Inferior parietal cortex (tissue), 1 donor: ENCODE measurements at regions not wholly inside any gene's neighbourhood (a gene's known extent, or its start where the extent isn't known, plus 50 kb on each side); places are given as distances from the start of the nearest gene placed in this dataset.

Source experiments
- DNase-seq: peaks from one replicate; pipeline ENCODE4 v3.0.0-alpha.2; 2016; ENCODE audit errors: extremely low spot score

DNA sequence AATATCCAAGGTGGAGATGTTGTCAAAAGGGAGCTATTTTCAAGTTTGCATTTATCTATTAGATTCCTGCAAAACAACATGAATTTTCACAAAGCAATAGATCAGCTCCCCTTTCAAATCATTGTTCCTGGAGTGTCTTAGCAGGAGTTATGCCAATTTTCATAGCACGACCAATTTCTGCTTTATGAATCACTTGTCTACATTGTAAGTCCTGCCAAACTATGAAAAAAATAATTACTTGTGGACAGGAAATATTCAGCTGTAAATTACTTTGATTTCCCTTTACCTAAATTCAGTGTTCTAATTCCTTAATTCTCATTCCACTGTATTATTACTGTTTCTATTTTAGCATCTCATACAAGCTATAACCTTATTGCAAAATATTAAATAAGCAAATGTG is 1289.6 kb downstream of the NSUN3 start:
- no peak for DNase-seq

DNA sequence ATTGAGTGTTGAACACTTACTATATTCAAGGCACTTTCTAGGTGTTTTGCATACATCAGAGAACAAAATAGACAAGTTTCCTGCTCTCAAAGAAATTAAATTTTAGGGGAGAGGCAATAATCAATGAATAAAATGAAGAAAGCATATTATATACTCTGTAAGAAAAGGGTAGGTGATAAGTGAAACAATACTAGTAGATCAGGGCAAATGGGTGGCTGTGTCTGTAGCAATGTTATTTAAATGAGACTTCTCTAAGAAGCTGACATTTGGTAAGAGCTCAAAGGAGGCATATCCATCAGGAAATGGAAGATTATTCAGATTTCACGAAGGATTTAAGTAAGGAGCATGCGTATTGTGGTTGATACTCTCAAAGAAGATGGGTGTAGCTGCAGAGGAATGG is 1291.6 kb downstream of the NSUN3 start:
- no peak for DNase-seq

DNA sequence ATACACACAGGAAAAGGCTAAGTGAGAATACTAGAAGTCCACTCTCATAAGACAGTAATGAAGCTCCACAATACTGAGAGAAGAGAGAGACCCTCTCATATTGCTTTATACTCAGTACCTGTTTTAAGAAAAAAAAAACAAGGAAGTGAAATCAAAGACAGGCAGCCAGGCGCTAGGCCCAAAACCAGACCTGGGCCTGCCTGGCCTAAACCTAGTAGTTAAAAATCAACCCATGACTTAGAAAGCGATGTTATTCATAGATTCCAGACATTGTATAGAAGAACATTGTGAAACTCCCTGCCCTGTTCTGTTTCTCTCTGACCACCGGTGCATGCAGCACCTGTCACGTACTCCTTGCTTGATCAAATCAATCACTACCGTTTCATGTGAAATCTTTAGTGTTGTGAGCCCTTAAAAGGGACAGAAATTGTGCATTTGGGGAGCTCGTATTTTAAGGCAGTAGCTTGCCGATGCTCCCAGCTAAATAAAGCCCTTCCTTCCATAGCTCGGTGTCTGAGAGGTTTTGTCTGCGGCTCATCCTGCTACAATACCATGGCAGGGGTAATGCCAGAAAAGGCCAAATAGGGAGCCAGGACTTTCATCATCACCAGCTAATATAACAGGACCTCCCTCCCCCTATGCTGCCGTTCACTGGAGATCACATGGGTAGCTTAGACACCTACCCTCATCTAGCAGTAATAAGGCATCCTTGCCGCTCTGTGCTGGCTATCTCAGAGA is 1294.1 kb downstream of the NSUN3 start:
- no peak for DNase-seq

GRCh38 chr3:95387242-95388021 is 1324.6 kb downstream of the NSUN3 start:
- DNase-seq = no peak

GRCh38 chr3:95389725-95390313 is 1327.0 kb downstream of the NSUN3 start:
- DNase-seq = no peak

- no peak for DNase-seq
These were observed 1331.4 kb downstream of the NSUN3 start for GRCh38 chr3:95394286-95394685.

DNA sequence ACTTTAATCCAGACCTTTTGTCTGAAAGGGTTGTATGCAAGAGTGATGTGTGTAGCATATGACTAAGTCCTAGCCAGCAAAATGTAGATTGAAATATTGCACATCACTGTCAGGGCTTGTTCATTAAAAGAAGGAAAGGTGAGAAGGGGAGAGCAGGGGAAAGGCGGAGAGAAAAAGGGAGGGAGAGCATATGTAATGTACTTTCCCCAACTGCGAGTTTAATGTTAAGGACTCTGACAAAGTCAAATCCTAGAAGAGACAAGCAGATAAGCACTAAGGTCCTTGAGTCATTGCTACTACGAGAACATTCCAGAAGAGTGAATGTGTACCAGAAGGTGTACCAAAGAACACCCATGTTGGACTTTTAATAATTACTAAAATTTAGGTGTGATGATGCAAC is 1336.7 kb downstream of the NSUN3 start:
- DNase-seq = no peak

- no peak for DNase-seq
These were observed 1338.8 kb downstream of the NSUN3 start for GRCh38 chr3:95401693-95402092.

- no peak for DNase-seq
These were observed 1345.0 kb downstream of the NSUN3 start for GRCh38 chr3:95407709-95408463.

DNA sequence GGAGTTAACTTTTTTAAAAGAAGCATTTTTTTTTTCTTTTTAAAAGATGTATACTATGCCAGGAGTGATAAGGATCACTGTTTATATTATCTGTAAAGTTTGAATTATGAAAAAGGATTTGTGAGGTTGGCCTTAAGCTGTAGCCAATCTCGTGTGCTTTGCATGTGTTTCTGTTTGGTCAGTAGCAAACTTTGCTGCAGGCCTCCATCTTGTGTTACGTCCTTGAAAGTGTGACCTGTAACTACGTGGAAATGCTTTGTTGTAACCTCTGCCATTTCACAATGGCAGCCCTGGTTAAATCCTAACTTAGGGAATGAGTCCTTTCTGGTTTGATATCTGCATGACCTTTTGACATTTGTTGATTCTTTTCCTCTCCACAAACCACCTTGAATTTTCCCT is 1345.6 kb downstream of the NSUN3 start:
- DNase-seq = no peak

DNA sequence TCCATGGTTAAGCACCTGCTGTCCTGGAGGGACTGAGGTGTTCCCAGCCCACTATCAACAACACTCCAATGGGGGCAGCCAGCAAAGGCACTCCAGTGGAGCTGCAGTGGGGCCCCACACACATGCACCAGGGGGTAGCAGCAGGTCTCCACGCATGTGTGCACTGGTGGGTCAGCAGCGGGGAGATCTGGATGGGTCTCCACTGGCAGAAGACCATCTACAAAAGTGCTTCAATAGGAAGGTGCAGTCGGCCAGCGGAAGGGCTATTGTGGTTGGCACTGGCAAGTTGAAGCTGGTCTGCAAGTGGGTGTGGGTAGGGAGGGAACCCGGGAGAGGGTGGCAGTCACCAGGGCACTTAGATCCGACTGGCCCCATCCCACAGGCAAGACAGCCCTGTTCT is 1355.4 kb downstream of the NSUN3 start:
- no peak for DNase-seq

DNA sequence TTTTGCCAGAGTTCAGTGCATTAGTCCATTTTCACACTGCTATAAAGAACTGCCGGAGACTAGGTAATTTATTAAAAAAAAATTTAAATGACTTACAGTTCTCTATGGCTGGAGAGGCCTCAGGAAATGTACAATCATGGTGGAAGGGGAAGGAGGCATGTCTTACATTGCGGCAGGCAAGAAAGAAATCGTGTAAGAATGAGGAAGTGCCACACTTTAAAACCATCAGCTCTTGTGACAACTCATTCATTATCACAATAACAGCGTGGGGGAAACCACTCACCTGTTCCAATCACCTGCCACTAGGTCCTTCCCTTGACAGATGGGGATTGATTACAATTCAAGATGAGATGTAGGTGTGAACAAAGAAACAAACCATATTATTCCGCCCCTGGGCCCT is 1361.4 kb downstream of the NSUN3 start:
- DNase-seq = no peak

DNA sequence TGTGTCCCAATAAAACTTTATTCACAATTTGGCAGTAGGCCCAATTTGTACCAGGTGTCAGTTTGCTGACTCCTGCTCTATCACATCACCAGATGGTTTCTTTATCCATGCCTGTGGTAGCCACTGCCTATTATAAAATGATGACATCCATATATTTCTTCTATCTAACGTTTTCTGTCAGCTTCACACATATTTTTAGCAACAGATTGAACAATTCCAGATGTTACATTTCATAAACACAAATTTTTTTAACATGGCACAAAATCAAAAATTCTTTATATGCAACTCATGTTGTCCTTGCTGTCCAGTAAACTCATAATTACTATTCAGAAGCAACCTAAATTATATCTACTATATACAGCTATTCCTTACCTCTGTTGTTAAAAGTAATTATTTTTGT is 1371.6 kb downstream of the NSUN3 start:
- DNase-seq = no peak

GRCh38 chr3:95437409-95437808 is 1374.5 kb downstream of the NSUN3 start:
- no peak for DNase-seq

GRCh38 chr3:95438274-95438673 is 1375.4 kb downstream of the NSUN3 start:
- DNase-seq = no peak

DNA sequence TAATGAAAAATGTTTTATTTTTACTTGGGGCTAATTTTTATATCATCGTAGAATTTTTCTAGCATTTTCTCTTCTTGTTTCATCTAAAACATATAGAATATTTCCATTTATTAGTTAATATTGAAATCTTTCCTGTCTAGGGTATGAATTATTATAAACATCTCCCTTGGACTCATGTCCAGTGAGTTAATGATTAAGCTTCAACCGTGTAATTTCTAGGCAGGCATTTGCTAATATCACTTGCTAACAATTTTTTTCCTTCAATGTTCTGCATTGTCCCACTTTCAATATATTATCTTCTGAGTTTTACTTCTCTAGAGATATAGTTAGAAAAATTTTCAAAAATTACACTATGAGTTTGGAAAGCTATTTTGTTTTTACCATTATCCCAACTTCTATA is 1371.6 kb upstream of the EPHA6 start:
- no peak for DNase-seq

- DNase-seq = no peak
These were observed 1364.6 kb upstream of the EPHA6 start for GRCh38 chr3:95449841-95450240.

DNA sequence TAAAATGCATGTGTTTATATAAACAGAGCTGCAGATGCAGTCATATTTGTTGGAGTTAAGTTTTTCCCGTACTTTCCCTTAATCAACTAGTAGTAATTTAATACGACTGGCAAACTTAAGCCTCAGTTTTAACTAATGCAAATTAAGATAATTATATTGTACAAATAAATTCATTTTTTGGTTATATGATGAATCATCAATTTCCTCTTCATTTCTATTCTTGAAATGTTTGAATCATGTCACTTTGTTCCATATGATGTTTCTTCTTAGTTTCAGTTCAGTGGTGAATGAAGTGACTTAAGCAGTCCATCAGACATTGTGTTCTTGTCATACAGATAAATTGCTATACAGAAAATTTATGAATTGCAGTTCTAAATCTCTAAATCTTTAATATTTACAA is 1361.2 kb upstream of the EPHA6 start:
- no peak for DNase-seq

GRCh38 chr3:95456835-95457234 is 1357.6 kb upstream of the EPHA6 start:
- DNase-seq = no peak

- DNase-seq = no peak
These were observed 1354.7 kb upstream of the EPHA6 start for GRCh38 chr3:95459706-95460105.

- no peak for DNase-seq
These were observed 1354.1 kb upstream of the EPHA6 start for GRCh38 chr3:95460274-95460673.

DNA sequence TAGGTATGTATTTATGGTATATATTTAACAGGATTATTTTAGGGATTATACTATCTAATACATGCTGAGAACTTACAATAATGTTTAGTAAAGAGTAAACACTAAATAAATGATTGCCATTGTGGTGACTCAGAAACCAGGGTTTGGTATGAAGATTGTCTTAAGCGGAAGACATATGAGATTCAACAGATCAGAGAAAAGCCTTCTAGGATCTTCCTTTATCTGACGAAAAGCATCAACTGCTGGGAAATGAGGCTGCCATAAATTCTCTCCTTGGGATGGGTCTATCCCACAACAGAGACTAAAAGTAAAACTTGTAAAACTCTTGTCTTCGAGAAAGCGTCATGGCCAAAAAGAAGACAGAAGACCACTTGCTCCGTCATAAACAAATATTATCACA is 1352.2 kb upstream of the EPHA6 start:
- DNase-seq = no peak
